ENCODE measurements at regions not wholly inside any gene's neighbourhood (a gene's known extent, or its start where the extent isn't known, plus 50 kb on each side); places are given as distances from the start of the nearest gene placed in this dataset.

DNA sequence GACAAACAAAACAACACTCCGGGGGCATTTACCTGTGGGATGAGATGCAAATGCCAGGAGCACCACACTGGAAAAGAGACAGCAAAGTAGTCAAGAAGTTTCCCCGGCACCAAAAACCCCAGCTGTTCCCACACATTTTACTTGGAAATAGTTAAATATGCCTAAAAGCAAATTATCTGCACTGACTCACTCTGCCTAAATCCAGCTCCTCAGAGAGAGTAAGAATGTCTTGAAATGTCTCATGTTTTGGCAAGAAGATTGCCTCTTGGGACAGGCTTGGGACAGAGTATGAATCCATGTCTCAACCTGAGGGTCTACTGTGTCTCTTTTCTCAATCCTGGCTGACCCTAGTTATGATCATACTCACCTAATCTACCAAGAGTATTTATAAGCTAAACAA lies 87.5 kb upstream of the RIOK3 start:
- H3K9me3 Mint-ChIP-seq = no peaks in the 10 kb centered on the region
- ChIA-PET CTCF (interaction anchor here (0.6 kb wide), 1 partner anchor 46 kb away, joined by 3 read pairs; no protein-coding TSS in a partner anchor), POLR2A (interaction anchor here (1.0 kb wide), 1 partner anchor 57 kb away, joined by 3 read pairs; no protein-coding TSS in a partner anchor)
- H3K4me1 Mint-ChIP-seq (ENCODE audit: low read depth) = no peaks in the 10 kb centered on the region
- H3K4me3 Mint-ChIP-seq = no peak overlapping the region
- no peaks in the 10 kb centered on the region for H3K27me3 Mint-ChIP-seq
- TF ChIP-seq, protein P1, sequence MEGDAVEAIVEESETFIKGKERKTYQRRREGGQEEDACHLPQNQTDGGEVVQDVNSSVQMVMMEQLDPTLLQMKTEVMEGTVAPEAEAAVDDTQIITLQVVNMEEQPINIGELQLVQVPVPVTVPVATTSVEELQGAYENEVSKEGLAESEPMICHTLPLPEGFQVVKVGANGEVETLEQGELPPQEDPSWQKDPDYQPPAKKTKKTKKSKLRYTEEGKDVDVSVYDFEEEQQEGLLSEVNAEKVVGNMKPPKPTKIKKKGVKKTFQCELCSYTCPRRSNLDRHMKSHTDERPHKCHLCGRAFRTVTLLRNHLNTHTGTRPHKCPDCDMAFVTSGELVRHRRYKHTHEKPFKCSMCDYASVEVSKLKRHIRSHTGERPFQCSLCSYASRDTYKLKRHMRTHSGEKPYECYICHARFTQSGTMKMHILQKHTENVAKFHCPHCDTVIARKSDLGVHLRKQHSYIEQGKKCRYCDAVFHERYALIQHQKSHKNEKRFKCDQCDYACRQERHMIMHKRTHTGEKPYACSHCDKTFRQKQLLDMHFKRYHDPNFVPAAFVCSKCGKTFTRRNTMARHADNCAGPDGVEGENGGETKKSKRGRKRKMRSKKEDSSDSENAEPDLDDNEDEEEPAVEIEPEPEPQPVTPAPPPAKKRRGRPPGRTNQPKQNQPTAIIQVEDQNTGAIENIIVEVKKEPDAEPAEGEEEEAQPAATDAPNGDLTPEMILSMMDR (IDR thresholded peaks at IDR 0.05) = no peak
- no peak for DNase-seq
- ATAC-seq = no peak
- H3K27ac Mint-ChIP-seq = no peak overlapping the region
- intact Hi-C loops (cut with micrococcal nuclease) = no loop called here
- H3K36me3 Mint-ChIP-seq (ENCODE audit: low read depth) = peaks cover 1% of the 10 kb centered on the region

DNA sequence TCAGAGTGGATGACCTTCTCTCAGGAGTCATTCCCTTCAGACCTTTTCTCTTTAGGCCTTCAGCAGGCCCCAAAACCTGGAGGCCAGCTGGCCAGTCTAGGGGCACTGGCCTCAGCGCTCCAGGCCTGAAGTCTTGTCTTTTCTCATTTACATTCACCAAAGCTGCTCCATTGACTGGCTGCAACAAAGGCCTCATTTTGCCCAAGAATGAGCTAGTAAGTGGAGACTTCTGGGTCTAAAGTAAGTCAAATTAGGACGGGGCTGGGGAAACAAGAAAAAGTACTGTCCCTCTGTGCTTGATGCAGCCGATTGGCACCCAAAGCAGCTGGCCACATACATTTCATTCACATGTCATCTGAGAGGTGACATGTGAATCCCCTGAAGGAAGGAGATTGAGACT lies 83.8 kb upstream of the RIOK3 start:
- CTCF ChIA-PET = no interaction called here
- no peak for ATAC-seq
- Mint-ChIP-seq H3K4me3 (no peak overlapping the region), H3K27me3 (no peaks in the 10 kb centered on the region), H3K4me1 (ENCODE audit: low read depth) (no peaks in the 10 kb centered on the region), H3K27ac (no peak overlapping the region), H3K9me3 (no peaks in the 10 kb centered on the region), H3K36me3 (ENCODE audit: low read depth) (peaks cover 3% of the 10 kb centered on the region)
- POLR2A ChIA-PET = no interaction called here
- TF ChIP-seq, protein P1 (IDR thresholded peaks at IDR 0.05) = no peak
- no peak for DNase-seq
- intact Hi-C loops (cut with micrococcal nuclease) = no loop called here

DNA sequence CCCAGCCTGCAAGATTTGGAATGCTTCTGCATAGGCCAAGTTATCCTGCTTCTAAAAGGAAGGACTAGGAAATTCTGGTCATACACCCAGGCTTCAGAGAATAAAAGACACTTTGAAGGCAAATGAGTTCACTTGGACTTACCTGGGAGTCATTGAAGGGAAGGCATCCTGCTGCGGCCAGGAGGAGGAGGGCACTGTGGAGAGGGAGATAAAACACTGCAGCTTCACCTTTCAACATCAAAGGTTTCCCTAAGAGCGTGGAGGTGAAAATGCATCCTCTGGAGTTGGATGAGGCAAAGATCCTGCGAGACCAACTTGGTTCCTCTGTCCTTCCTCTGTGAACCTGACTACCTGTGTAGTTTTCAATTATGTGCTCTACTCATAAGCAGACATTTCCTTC lies 79.5 kb upstream of the RIOK3 start:
- Mint-ChIP-seq H3K27ac (no peak overlapping the region), H3K36me3 (ENCODE audit: low read depth) (peaks cover 3% of the 10 kb centered on the region), H3K4me3 (no peak overlapping the region), H3K9me3 (no peaks in the 10 kb centered on the region), H3K27me3 (no peaks in the 10 kb centered on the region), H3K4me1 (ENCODE audit: low read depth) (peaks cover 11% of the 10 kb centered on the region)
- intact Hi-C loops (cut with micrococcal nuclease) = no loop called here
- ATAC-seq = no peak
- TF ChIP-seq, protein P1 (IDR thresholded peaks at IDR 0.05) = no peak
- ChIA-PET CTCF (no interaction called here), POLR2A (no interaction called here)
- no peak for DNase-seq

DNA sequence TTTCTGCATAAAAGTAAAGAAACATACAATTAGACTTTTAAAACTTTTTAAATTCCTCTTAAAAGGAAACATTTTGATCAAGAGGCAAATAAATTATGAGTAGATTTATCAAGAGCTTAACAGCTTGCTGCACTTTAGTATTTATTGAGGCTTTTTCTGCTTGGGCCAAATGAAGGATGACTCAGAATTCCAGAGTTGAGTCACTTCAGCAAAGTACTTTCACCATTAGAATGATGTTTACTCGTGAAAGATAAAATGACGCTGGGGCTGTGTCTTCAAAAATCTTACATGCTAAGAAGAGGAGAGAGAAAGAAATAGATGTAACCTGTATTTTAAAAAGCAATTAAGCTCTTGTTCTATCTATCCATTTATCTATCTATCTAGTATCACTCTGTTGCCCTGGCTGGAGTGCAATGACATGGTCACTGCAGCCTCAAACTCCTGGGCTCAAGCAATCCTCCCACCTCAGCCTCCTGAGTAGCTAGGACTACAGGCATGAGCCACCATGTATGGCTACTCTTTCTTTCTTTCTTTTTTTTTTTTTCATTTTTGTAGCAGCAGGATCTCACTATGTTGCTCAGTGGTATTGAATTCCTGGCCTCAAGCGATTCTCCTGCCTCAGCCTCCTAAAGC lies 75.3 kb upstream of the RIOK3 start:
- intact Hi-C loops (cut with micrococcal nuclease) = loop anchor here (5.0 kb wide), 1 partner anchor 245 kb away; no protein-coding TSS in a partner anchor
- Mint-ChIP-seq H3K27me3 (no peaks in the 10 kb centered on the region), H3K27ac (no peak overlapping the region), H3K4me1 (ENCODE audit: low read depth) (peaks cover 15% of the 10 kb centered on the region), H3K36me3 (ENCODE audit: low read depth) (peaks cover 1% of the 10 kb centered on the region), H3K9me3 (no peaks in the 10 kb centered on the region), H3K4me3 (no peak overlapping the region)
- DNase-seq (no peak), ATAC-seq (peak; percentile 84)
- ChIA-PET POLR2A (no interaction called here), CTCF (interaction anchor here (0.9 to 4.6 kb wide), 8 partner anchors 23 to 352 kb away, joined by 3 to 39 read pairs (median 4); no protein-coding TSS in a partner anchor)
- TF ChIP-seq, protein P1 (IDR thresholded peaks at IDR 0.05) = no peak

DNA sequence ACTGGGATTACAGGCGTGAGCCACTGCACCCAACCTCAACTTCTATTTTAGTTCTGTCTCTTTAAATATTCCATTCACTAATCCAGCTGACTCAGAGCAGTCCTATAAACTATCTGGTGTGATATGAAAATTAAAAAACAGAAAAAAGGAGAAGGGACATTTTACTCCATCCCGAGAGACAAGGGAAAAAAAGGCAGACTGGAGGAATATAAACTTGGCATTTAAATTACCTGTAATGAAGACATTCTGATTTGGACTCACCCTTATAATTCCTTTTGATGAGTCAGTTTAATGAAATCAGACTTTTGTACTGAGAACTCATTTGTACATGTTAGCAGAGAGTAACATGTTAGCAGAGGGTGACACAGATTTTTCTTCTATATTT lies 74.8 kb upstream of the RIOK3 start:
- Mint-ChIP-seq H3K36me3 (ENCODE audit: low read depth) (peaks cover 4% of the 10 kb centered on the region), H3K9me3 (no peaks in the 10 kb centered on the region)

More for the DNA sequence above, 74.8 kb upstream of the RIOK3 start:
- POLR2A ChIA-PET = no interaction called here
- no peaks in the 10 kb centered on the region for H3K27me3 Mint-ChIP-seq
- intact Hi-C loops (cut with micrococcal nuclease) = loop anchor here (5.0 kb wide), 1 partner anchor 246 kb away; no protein-coding TSS in a partner anchor
- ATAC-seq (no peak), DNase-seq (no peak)
- peaks cover 15% of the 10 kb centered on the region for H3K4me1 Mint-ChIP-seq (ENCODE audit: low read depth)
- TF ChIP-seq, protein P1 (IDR thresholded peaks at IDR 0.05) = no peak
- CTCF ChIA-PET = interaction anchor here (0.9 to 4.6 kb wide), 8 partner anchors 19 to 353 kb away, joined by 3 to 39 read pairs (median 4); no protein-coding TSS in a partner anchor
- H3K27ac Mint-ChIP-seq = no peak overlapping the region
- no peak overlapping the region for H3K4me3 Mint-ChIP-seq

Data from activated CD8-positive, alpha-beta T cell treated with anti-CD3 and anti-CD28 coated beads for 36 hours (primary cell).